GM12875 (cell line): ENCODE measurements at regions not wholly inside any gene's neighbourhood (a gene's known extent, or its start where the extent isn't known, plus 50 kb on each side); places are given as distances from the start of the nearest gene placed in this dataset.
"Not testable (repeated sequence)": the region's sequence is repeated elsewhere in the genome, so short reads cannot be mapped to it uniquely, and the experiment has no call there.

Source experiments
- H3K4me3 ChIP-seq: one replicate; pipeline ENCODE4 v1.5.1; 2011; ENCODE audit warnings: low read depth, low read length, control low read depth
- TF ChIP-seq, protein P1 (sequence below): IDR thresholded peaks from 2 replicates; pipeline ENCODE4 v1.5.1; 2011; ENCODE audit warnings: low read depth, mild to moderate bottlenecking, control low read depth, inconsistent platforms, low read length, moderate library complexity, borderline replicate concordance; ENCODE audit not compliant: insufficient read depth

DNA sequence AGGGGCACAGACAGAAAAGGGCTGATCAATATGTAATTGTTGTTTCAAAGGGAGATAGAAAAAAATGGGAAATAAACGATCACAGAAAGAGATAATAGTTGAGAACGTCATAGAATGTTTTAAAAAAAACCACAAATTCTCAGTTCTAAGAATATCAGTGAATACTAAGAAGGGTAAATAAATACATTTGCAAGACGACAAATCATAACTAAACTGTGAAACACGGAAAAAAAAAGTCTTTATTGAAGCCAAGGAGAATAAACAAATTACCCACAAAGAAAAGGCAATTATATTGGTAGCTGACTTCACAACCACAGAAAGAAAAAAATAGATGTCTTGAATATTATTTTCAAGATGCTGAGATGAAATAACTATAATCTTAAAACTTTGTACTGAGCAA, 305.2 kb upstream of the STEAP1 start:
- TF ChIP-seq, protein P1, sequence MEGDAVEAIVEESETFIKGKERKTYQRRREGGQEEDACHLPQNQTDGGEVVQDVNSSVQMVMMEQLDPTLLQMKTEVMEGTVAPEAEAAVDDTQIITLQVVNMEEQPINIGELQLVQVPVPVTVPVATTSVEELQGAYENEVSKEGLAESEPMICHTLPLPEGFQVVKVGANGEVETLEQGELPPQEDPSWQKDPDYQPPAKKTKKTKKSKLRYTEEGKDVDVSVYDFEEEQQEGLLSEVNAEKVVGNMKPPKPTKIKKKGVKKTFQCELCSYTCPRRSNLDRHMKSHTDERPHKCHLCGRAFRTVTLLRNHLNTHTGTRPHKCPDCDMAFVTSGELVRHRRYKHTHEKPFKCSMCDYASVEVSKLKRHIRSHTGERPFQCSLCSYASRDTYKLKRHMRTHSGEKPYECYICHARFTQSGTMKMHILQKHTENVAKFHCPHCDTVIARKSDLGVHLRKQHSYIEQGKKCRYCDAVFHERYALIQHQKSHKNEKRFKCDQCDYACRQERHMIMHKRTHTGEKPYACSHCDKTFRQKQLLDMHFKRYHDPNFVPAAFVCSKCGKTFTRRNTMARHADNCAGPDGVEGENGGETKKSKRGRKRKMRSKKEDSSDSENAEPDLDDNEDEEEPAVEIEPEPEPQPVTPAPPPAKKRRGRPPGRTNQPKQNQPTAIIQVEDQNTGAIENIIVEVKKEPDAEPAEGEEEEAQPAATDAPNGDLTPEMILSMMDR: no peak
- no peak overlapping the region for H3K4me3 ChIP-seq

GRCh38 chr7:89857053-89857452, 297.2 kb upstream of the STEAP1 start:
- H3K4me3 ChIP-seq: not testable (repeated sequence)

DNA sequence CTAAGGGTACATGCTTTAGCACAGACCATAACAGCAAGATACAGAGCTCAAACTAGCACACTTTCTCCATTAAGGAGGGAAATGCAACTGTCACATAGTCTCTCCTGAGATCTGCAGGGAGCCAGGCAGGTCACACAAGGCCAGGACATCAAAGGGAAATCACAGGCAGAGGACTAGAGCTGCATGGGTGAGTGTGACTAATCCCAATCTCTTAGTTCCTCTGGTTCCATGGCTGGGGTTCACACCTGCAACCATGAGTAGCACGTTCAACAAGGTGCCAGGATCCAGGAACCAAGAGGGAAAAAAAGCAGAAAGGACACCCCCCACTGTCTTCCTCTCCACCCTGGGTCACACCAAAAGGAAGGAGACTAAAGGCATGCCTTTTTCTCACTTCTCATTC, 296.5 kb upstream of the STEAP1 start:
- H3K4me3 ChIP-seq: no peak overlapping the region
- TF ChIP-seq, protein P1: no peak

DNA sequence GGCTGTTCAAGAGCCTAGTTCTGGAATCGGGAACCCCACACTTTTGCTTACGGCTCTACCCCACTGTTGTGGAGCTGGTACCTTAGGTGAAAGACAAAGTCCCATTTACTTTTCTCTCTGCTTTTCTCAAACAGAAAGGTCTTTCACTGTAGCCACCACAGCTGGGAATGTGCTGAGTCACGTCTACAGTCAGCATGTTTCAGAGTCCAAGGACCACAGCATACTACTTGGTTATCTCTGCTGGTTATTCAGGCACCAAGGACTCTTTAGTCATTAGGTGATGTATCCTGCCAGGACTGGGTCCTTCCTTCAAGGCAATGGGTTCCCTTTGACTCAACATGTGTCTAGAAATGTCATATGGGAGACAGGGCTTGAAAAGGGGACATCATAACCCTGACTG, 266.8 kb upstream of the STEAP1 start:
- H3K4me3 ChIP-seq: no peak overlapping the region
- TF ChIP-seq, protein P1: no peak

GRCh38 chr7:89908736-89909135, 245.5 kb upstream of the STEAP1 start:
- no peak overlapping the region for H3K4me3 ChIP-seq
- TF ChIP-seq, protein P1: no peak

GRCh38 chr7:89914711-89915110, 239.6 kb upstream of the STEAP1 start:
- TF ChIP-seq, protein P1: no peak
- no peak overlapping the region for H3K4me3 ChIP-seq

GRCh38 chr7:89926194-89926593, 228.1 kb upstream of the STEAP1 start:
- TF ChIP-seq, protein P1: no peak
- no peak overlapping the region for H3K4me3 ChIP-seq

DNA sequence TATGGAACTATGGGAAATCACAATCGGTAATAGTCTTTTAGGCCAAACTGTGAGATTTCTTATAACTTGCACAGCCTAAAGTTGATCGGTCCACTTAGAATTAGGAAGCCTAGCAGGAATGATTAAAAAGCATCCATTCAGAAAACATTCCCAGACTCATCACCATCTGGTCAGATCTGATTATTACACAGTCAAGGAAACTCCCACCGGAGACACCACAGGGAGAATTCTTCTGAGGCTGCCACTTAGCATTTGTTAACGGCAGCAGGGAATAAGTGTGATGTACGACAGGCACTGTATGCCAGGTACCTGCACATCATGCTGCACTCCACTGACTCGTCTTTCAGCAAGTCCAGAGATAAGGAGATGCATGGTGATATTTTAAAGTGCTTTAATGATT, 227.6 kb upstream of the STEAP1 start:
- TF ChIP-seq, protein P1: no peak
- H3K4me3 ChIP-seq: no peak overlapping the region
